A673 (cell line): ENCODE measurements at regions not wholly inside any gene's neighbourhood (a gene's known extent, or its start where the extent isn't known, plus 50 kb on each side); places are given as distances from the start of the nearest gene placed in this dataset.

ENCODE experiments used
- CTCF ChIP-seq: fragments of 300-800, 200-600 bp; sonication (generic); conservative IDR thresholded peaks from 2 replicates; pipeline ENCODE4 v1.5.1; 2017; ENCODE audit warnings: low read depth, mild to moderate bottlenecking, antibody characterized with exemption, low read length, moderate library complexity, mixed read lengths
- EZH2 ChIP-seq: fragments of 200-600 bp; sonication (generic); IDR thresholded peaks from 2 replicates; pipeline ENCODE4 v1.6.1; 2017; ENCODE audit warnings: borderline replicate concordance, low read depth, mild to moderate bottlenecking, mixed read lengths, antibody characterized with exemption, low read length; ENCODE audit not compliant: poor library complexity, severe bottlenecking

DNA sequence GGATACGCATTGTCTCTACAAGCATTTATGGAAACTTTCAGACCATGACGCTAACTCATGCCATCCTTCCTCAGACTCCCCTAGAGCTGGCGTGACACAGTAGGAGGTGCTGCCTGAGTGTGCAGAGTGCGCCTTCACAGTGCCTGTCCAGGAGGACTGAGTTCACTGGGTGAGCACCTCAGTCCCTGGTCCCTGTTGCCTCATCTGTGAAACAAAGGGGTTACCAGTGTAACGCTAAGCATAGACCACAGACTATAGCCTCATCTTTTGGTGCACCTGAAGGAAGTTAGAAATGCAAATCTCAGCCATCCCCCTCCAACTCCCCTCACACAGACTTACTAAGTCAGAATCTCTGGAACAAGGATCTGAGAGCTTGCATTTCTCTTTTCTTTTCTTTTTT, 142.8 kb downstream of the TMEM17 start:
- no peak for TF ChIP-seq CTCF
- TF ChIP-seq EZH2, result no peak
